GM19351 (cell line): ENCODE measurements at regions not wholly inside any gene's neighbourhood (a gene's known extent, or its start where the extent isn't known, plus 50 kb on each side); places are given as distances from the start of the nearest gene placed in this dataset.
"Not testable (repeated sequence)": the region's sequence is repeated elsewhere in the genome, so short reads cannot be mapped to it uniquely, and the experiment has no call there.

Source experiments
- ATAC-seq: cut with Tn5 transposase; IDR thresholded peaks from one replicate; pipeline ENCODE4 v1.9.1; 2021; ENCODE audit warnings: mild to moderate bottlenecking, moderate library complexity; ENCODE audit not compliant: unreplicated experiment

- no peak for ATAC-seq
Measured at GRCh38 chr5:17398866-17399835, 98.9 kb upstream of the TAF11L2 start.

DNA sequence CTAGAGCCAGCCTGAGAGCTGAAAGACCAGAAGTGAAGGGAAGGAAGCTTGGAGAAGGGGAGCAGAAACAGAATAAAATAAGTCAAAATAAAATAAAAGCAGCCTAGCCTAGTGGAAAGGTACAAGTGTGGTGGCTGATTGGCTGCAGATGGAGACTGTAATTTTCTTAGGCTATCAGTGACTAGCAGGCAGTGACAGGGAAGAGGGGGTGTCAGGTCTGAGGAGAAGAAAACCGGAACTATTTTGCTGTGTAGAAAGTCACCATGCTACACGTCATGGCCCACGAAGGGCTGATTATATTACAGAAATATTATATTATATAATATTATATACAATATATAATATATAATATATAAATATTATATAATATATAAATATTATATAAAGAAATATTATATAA is 98.1 kb upstream of the TAF11L2 start:
- ATAC-seq = no peak

GRCh38 chr5:17400724-17401469 is 97.1 kb upstream of the TAF11L2 start:
- ATAC-seq = no peak

- ATAC-seq = no peak
Measured at GRCh38 chr5:17401470-17402288, 96.4 kb upstream of the TAF11L2 start.

DNA sequence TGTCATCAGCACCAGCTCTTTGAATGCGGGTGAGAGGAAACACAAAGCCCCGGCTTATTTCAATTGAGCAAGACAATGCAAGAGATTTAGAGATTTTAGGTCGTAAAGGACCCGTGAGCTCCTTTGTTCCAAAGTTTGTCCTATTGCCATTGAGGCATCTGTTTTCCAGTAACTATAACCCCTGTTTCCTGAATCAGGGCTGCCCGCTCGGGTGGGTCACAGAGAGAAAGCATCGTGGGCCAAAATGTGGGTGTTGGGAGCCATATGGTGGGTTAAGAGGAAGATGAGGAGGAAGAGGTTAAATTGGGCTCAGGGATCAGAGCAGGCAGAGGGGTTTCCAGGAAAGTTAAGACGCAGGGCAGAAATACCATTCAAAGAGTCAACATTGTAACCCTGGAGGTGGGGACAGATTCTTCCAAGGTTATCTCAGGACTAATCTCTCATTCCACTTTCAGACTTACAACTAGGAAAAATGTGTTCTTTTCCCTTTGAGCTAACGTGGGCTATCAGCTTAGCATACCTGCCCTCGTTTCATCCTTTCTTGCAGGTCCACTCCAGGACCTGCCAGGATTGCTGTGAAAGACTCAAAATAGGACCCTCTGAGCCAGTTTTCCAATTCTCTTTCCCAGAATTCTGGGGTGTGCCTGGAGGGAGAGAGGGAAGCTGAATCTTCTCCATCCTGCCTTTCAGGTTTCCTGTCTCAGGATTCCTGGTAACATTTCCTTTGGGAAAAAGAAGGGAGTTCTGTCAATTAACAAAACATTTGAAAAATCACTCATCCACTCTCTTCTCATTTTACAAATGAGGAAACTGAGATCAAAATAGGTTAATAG is 95.5 kb upstream of the TAF11L2 start:
- no peak for ATAC-seq

- ATAC-seq = no peak
Measured at GRCh38 chr5:17403695-17404490, 94.1 kb upstream of the TAF11L2 start.

- ATAC-seq = no peak
Measured at GRCh38 chr5:17405976-17406375, 92.1 kb upstream of the TAF11L2 start.

DNA sequence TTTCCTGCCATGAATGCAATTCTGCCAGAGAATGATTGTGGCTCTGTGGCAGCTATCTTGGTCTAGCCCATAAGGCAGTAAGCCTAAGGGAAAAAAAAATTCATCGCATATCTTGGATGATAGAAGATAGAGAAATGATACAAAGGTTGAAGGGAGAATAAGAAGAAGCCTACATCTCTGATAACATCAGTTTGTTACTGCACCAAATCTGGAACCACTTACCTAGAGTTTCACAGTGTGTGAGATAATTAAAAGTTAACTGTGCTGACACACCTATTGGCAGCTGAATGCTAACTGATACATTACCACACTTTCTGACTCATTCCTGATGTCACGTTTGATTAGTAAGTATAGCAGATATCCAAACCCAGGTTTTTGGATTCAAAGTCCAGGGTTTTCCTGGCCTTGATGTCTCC is 91.6 kb upstream of the TAF11L2 start:
- no peak for ATAC-seq

DNA sequence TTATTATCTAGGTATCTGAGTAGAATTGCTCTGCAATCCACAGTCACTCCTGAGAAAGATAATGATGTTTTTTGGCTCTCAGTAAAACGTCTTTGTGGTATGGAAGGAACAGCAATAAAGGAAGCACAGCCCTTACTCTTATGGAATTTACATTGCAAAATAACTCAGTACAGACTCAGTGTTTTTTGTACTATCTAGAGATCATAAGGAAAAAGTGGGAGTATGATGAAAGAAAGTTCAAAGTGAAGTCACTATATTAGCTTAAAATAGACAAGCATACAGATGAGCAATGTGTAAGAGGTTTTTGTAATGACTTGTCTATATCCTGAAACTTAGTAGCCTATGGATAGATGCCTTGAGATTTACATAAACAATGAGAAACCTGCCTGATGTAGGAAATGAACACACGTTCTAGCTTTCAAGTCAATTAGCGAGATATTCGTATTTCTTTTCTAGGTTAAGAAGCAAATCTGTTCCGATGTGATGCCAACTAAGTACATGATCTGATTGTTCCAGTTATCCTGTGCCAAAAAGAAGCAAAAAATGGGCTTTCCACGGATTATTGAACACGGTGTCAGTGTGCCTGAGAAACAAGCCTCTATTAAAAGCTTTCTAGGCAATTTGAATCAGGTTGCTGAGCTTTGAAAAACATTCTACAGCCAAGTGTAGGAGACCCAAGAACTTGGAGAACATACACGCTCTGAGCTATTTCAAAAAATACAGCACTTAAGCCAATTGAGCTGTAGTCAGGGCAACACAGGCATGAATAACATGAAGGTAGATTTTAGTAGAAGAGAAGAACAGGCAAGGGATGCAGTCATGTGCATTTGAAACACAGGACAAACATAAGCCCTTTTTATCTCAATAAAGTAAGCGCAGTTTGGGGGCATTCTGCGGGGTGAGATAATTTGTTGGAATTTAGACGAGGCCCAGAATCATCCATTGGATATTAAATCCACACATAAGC is 86.3 kb upstream of the TAF11L2 start:
- ATAC-seq = no peak

GRCh38 chr5:17412760-17413671 is 85.0 kb upstream of the TAF11L2 start:
- ATAC-seq = peak; percentile 90

- ATAC-seq = peak; percentile 12
Measured at GRCh38 chr5:17413691-17414090, 84.3 kb upstream of the TAF11L2 start.

DNA sequence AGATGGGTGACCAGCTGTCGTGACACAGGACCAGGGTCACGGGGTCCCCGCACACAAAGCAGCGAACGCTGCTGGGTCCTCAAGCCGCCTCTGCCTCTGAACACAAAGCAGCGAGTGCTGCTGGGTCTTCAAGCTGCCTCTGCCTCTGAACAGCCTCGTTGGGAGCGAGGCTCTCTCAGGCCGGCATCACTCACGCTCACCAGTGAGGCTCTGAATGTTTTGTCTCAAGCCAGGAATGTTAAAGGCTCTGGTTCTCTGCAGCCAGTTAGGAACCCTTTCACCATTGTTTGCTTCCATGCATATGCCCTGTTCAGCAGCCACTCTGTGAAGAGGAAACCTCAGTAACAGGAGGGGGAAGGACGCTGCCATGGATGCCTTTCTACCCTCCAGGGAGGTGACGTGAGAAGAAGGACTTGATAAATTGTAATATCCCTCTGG is 82.7 kb upstream of the TAF11L2 start:
- no peak for ATAC-seq

GRCh38 chr5:17416374-17416773 is 81.7 kb upstream of the TAF11L2 start:
- ATAC-seq = not testable (repeated sequence)

- ATAC-seq = no peak
Measured at GRCh38 chr5:17424674-17425073, 73.4 kb upstream of the TAF11L2 start.

- ATAC-seq = peak; percentile 58
Measured at GRCh38 chr5:17425385-17426070, 72.5 kb upstream of the TAF11L2 start.

GRCh38 chr5:17426104-17426749 is 71.8 kb upstream of the TAF11L2 start:
- peak; percentile 84 for ATAC-seq
